ENCODE measurements at regions not wholly inside any gene's neighbourhood (a gene's known extent, or its start where the extent isn't known, plus 50 kb on each side); places are given as distances from the start of the nearest gene placed in this dataset.

DNA sequence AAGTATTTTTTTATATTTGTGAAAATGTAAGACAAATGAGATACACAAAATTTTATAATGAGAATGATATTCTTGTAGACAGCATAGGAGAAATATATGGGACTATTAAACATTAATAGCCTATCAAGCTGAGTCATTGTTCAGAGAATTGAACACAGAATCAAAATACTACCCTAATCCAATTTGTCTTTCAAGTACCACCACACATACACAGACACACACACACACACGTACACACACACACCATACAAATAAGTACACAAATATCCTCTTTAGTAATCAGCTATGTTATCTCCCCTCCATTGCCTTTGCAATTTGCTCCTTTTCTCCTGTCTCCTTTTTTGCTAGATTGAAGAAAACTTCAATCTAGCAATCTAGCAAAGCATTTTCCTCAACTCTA is 499.3 kb downstream of the FOXG1 start:
- no peak for TF ChIP-seq CTCF (conservative IDR thresholded peaks at IDR 0.05 in 1 of 2, IDR thresholded peaks at IDR 0.05 in 1 of 2; ENCODE audit: extremely low read depth in 1 of 2, insufficient read depth in 1 of 2, low read depth in 1 of 2, low read length in 2 of 2)
- TF ChIP-seq EZH2 (IDR thresholded peaks at IDR 0.05; ENCODE audit: borderline replicate concordance, low read length): no peak
